ENCODE measurements at regions not wholly inside any gene's neighbourhood (a gene's known extent, or its start where the extent isn't known, plus 50 kb on each side); places are given as distances from the start of the nearest gene placed in this dataset.

GRCh38 chr11:92409355-92409754 is 184.7 kb downstream of the FAT3 start:
- no peak for TF ChIP-seq EZH2phosphoT487 (IDR thresholded peaks at IDR 0.05; ENCODE audit: borderline replicate concordance, low read length)
- no peak for TF ChIP-seq CTCF (conservative IDR thresholded peaks at IDR 0.05; ENCODE audit: low read depth, low read length)
- TF ChIP-seq EZH2 (IDR thresholded peaks at IDR 0.05; ENCODE audit: low read length, unreplicated experiment): no peak
